22Rv1 (cell line): ENCODE measurements at regions not wholly inside any gene's neighbourhood (a gene's known extent, or its start where the extent isn't known, plus 50 kb on each side); places are given as distances from the start of the nearest gene placed in this dataset.

ENCODE experiments used
- H3K27ac ChIP-seq: fragments of 450-650 bp; 2 replicates; pipeline ENCODE4 v1.5.1; 2017
- CTCF ChIP-seq: fragments of 450-650 bp; IDR thresholded peaks from 2 replicates; pipeline ENCODE4 v1.5.1; 2017; ENCODE audit warnings: mild to moderate bottlenecking
- ZFX ChIP-seq: fragments of 450-650 bp; IDR thresholded peaks from 2 replicates; pipeline ENCODE4 v1.6.1; 2017; ENCODE audit warnings: antibody characterized with exemption, borderline replicate concordance

- no peak overlapping the region for H3K27ac ChIP-seq
Observed at GRCh38 chr15:77688693-77689092, 56.0 kb upstream of the LINGO1 start.

DNA sequence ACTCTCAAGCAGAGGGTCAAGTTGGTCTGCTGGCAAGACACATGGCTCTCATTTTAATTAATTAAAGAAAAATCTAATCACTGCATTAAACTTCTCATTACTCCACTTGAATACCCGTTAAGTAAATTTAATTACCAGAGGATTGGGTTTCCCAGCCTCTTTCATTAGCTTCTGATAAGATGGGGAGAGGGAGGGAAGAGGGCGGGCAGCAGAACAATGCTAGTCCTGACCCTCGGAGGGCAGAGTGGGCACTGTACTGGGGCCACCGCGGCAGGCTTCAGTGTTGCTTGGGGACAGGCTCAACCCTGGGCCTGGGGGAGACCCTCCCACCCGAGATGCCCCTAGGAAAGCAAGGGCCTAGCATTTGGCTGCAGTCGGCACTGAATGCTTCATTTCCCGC, 55.6 kb upstream of the LINGO1 start:
- no peak for TF ChIP-seq CTCF
- TF ChIP-seq ZFX: no peak
- no peak overlapping the region for H3K27ac ChIP-seq

More at GRCh38 chr15:77688693-77689092, 56.0 kb upstream of the LINGO1 start:
- no peak for TF ChIP-seq ZFX

- TF ChIP-seq ZFX: no peak
- TF ChIP-seq CTCF: no peak
- no peak overlapping the region for H3K27ac ChIP-seq
Observed at GRCh38 chr15:77685082-77685815, 52.5 kb upstream of the LINGO1 start.

- no peak overlapping the region for H3K27ac ChIP-seq
- TF ChIP-seq CTCF (no peak), ZFX (no peak)
Observed at GRCh38 chr15:77684341-77685081, 51.8 kb upstream of the LINGO1 start.

- H3K27ac ChIP-seq: no peak overlapping the region
- no peak for TF ChIP-seq CTCF
- no peak for TF ChIP-seq ZFX
Observed at GRCh38 chr15:77682564-77682963, 49.9 kb upstream of the LINGO1 start.
